ENCODE measurements at regions not wholly inside any gene's neighbourhood (a gene's known extent, or its start where the extent isn't known, plus 50 kb on each side); places are given as distances from the start of the nearest gene placed in this dataset.

DNA sequence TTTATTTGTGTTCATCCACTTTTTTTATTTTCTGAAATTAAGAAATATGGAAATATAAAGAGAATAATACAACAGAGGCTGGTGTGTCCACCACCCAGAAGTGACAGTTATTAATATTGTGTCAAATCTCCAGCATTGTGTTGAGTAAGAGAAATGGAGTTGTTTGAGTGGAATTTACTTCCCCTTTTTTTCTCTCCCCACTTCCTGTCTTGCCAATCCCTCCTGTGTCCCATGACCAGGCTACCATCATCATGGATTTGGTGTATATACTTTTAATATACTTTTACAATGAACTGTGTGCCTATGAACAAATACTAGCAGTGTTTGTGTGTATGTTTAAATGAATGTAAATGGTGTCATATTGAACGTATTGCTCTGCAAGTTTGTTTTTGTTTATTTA is 276.9 kb upstream of the SKOR2 start:
- Histone ChIP-seq H3K4me3 (no peak overlapping the region), H3K36me3 (no peaks in the 10 kb centered on the region), H3K27ac (no peak overlapping the region), H3K9me3 (no peaks in the 10 kb centered on the region), H3K27me3 (peaks cover 8 to 19% (median 18%) of the 10 kb centered on the region in 3 donors), H3K4me1 (no peaks in the 10 kb centered on the region)
- intact Hi-C loops (cut with DNase I; ENCODE audit: low total_unique reads), result no loop called here
- TF ChIP-seq, protein P1, sequence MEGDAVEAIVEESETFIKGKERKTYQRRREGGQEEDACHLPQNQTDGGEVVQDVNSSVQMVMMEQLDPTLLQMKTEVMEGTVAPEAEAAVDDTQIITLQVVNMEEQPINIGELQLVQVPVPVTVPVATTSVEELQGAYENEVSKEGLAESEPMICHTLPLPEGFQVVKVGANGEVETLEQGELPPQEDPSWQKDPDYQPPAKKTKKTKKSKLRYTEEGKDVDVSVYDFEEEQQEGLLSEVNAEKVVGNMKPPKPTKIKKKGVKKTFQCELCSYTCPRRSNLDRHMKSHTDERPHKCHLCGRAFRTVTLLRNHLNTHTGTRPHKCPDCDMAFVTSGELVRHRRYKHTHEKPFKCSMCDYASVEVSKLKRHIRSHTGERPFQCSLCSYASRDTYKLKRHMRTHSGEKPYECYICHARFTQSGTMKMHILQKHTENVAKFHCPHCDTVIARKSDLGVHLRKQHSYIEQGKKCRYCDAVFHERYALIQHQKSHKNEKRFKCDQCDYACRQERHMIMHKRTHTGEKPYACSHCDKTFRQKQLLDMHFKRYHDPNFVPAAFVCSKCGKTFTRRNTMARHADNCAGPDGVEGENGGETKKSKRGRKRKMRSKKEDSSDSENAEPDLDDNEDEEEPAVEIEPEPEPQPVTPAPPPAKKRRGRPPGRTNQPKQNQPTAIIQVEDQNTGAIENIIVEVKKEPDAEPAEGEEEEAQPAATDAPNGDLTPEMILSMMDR (IDR thresholded peaks at IDR 0.05 in 4 of 5, conservative IDR thresholded peaks at IDR 0.05 in 1 of 5), result no peak
- no peak for TF ChIP-seq POLR2A (IDR thresholded peaks at IDR 0.05)
- in situ Hi-C loops (cut with MboI; ENCODE audit: low sequenced_read_pairs in 4 of 4), result no loop called here
- ATAC-seq (no peak), DNase-seq (no peak)

DNA sequence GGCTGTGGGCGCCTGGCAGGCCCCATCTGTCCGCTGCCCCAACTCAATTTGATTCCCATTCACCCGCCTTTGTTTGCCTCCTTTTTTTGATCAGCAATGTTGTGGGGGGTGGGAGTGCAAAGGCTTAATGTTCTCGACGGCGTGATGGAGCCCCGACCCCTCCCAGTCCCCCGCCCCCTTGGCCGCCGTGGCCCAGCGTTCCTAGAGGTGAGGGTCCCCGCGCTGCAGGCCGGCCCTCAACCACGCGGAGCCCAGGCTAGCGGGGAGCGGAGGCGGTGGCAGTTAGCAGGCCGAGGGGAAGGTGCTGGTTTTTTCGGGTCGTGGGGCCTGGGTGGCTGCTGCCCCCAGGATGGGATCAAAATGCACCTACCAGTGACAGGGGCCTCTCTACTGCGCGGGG is 274.7 kb upstream of the SKOR2 start:
- no peak overlapping the region for H3K27ac ChIP-seq
- in situ Hi-C loops (cut with MboI; ENCODE audit: low sequenced_read_pairs in 4 of 4), result no loop called here
- no peak for ATAC-seq

DNA sequence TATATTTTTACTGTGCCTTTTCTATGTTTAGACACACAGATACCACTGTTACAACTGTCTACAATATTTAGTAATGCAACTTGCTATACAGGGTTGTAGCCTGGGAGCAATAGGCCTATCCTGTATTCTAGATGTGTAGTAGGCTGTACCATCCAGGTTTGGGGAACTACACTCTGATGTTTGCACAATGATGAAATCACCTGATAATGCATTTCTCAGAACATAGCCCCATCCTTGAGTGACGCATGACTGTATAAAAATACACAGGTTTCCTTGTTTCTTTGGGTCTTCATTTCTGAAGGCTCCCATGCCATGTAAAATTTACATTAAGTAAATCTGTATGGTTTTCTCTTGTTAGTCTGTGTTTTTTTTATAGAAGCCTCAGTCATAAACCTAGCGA is 270.9 kb upstream of the SKOR2 start:
- Histone ChIP-seq H3K4me1 (no peaks in the 10 kb centered on the region), H3K27me3 (peaks cover 0 to 2% (median 0%) of the 10 kb centered on the region in 3 donors), H3K36me3 (no peaks in the 10 kb centered on the region), H3K27ac (no peak overlapping the region), H3K4me3 (no peak overlapping the region), H3K9me3 (no peaks in the 10 kb centered on the region)
- intact Hi-C loops (cut with DNase I; ENCODE audit: low total_unique reads) (no loop called here), in situ Hi-C loops (cut with MboI; ENCODE audit: low sequenced_read_pairs in 4 of 4) (no loop called here)
- no peak for TF ChIP-seq POLR2A (IDR thresholded peaks at IDR 0.05)
- TF ChIP-seq, protein P1 (IDR thresholded peaks at IDR 0.05 in 4 of 5, conservative IDR thresholded peaks at IDR 0.05 in 1 of 5), result no peak
- no peak for ATAC-seq
- no peak for DNase-seq

More for the DNA sequence above, 274.7 kb upstream of the SKOR2 start:
- no peak for DNase-seq
- TF ChIP-seq POLR2A (IDR thresholded peaks at IDR 0.05), result no peak
- TF ChIP-seq, protein P1 (IDR thresholded peaks at IDR 0.05 in 4 of 5, conservative IDR thresholded peaks at IDR 0.05 in 1 of 5), result no peak
- no peak overlapping the region for H3K4me3 ChIP-seq
- no peaks in the 10 kb centered on the region for H3K4me1 ChIP-seq
- intact Hi-C loops (cut with DNase I; ENCODE audit: low total_unique reads), result no loop called here
- H3K36me3 ChIP-seq, result no peaks in the 10 kb centered on the region
- no peaks in the 10 kb centered on the region for H3K9me3 ChIP-seq
- H3K27me3 ChIP-seq, result peaks cover 0 to 6% (median 5%) of the 10 kb centered on the region in 3 donors

DNA sequence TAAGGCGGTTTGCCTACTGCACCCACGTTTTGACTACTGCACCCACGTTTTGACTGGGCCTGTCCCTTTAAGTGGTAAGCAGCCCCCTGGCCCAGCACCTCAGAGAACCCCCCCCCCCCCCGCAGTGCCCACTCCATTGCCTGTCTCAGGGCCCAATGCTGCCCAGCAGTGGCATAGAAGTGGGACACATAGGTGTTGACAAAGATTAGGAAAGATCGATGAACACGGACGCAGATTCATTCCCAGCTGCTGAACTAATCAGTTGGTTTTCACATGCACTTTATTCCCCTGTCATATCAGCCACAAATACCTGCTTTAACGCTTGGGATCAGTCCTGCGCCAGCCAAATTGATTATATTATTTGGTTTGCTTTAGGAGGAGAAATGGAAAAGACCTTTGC is 268.8 kb upstream of the SKOR2 start:
- no peak for TF ChIP-seq POLR2A (IDR thresholded peaks at IDR 0.05)
- TF ChIP-seq, protein P1 (IDR thresholded peaks at IDR 0.05 in 4 of 5, conservative IDR thresholded peaks at IDR 0.05 in 1 of 5), result no peak
- DNase-seq (no peak), ATAC-seq (no peak)
- in situ Hi-C loops (cut with MboI; ENCODE audit: low sequenced_read_pairs in 4 of 4), result no loop called here
- no peaks in the 10 kb centered on the region for H3K4me1 ChIP-seq
- H3K27me3 ChIP-seq, result no peaks in the 10 kb centered on the region
- H3K4me3 ChIP-seq, result no peak overlapping the region
- no peaks in the 10 kb centered on the region for H3K36me3 ChIP-seq
- H3K9me3 ChIP-seq, result no peaks in the 10 kb centered on the region
- no peak overlapping the region for H3K27ac ChIP-seq
- intact Hi-C loops (cut with DNase I; ENCODE audit: low total_unique reads), result no loop called here

DNA sequence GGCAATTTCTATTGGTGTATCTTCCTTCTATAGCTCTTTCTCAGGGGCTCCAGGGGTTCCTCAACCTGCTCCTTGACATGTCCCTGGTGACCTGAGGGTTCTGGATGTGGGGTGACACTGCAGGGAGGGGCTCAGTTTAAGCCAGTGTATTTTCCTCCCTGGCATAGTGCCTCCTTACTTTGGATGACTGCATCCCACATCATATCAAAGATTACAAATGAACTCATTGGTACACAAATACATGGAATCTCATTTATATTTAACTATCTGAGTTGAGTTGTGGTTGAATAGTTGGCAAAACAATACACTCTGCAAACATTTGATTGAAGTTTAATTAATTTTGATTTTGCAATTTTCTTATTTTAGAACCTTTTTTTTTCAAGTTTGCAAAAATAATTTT is 268.2 kb upstream of the SKOR2 start:
- ATAC-seq (no peak), DNase-seq (no peak)
- Histone ChIP-seq H3K9me3 (no peaks in the 10 kb centered on the region), H3K4me3 (no peak overlapping the region), H3K4me1 (no peaks in the 10 kb centered on the region), H3K27me3 (no peaks in the 10 kb centered on the region), H3K36me3 (no peaks in the 10 kb centered on the region), H3K27ac (no peak overlapping the region)
- TF ChIP-seq POLR2A (IDR thresholded peaks at IDR 0.05), result no peak
- TF ChIP-seq, protein P1 (IDR thresholded peaks at IDR 0.05 in 4 of 5, conservative IDR thresholded peaks at IDR 0.05 in 1 of 5), result no peak
- intact Hi-C loops (cut with DNase I; ENCODE audit: low total_unique reads) (no loop called here), in situ Hi-C loops (cut with MboI; ENCODE audit: low sequenced_read_pairs in 4 of 4) (no loop called here)

All from gastrocnemius medialis (tissue), 4 donors.